ENCODE measurements at regions not wholly inside any gene's neighbourhood (a gene's known extent, or its start where the extent isn't known, plus 50 kb on each side); places are given as distances from the start of the nearest gene placed in this dataset.
A peak's percentile ranks its signal among the peaks of the same experiment; 100 is the strongest.

- Mint-ChIP-seq H3K27me3 (peaks cover 2% of the 10 kb centered on the region), H3K4me3 (no peak overlapping the region), H3K27ac (no peak overlapping the region), H3K9me3 (no peaks in the 10 kb centered on the region), H3K36me3 (no peaks in the 10 kb centered on the region), H3K4me1 (peaks cover 0 to 12% (median 1%) of the 10 kb centered on the region in 4 donors)
- Histone ChIP-seq H3K9me3 (ENCODE audit: control insufficient read depth in 2 of 2, low read length in 2 of 2) (no peaks in the 10 kb centered on the region), H3K36me3 (ENCODE audit: control insufficient read depth, insufficient read depth, low read length) (no peaks in the 10 kb centered on the region), H3K4me3 (ENCODE audit: low read depth, low read length) (no peak overlapping the region), H3K4me1 (ENCODE audit: control insufficient read depth, insufficient read depth, low read length, poor library complexity, severe bottlenecking) (peaks cover 5% of the 10 kb centered on the region), H3K27ac (ENCODE audit: insufficient read depth, low read length, poor library complexity, severe bottlenecking) (no peak overlapping the region), H3K27me3 (ENCODE audit: control insufficient read depth, insufficient read depth, low read length) (no peaks in the 10 kb centered on the region)
- no peak for ATAC-seq (ENCODE audit: low read depth in 2 of 2)
- DNase-seq, result no peak
These were observed 628.9 kb downstream of the DIAPH3 start for GRCh38 chr13:59534806-59535205.

GRCh38 chr13:59537500-59537899 lies 626.2 kb downstream of the DIAPH3 start:
- DNase-seq (no peak), ATAC-seq (ENCODE audit: low read depth in 2 of 2) (no peak)
- no peaks in the 10 kb centered on the region for H3K4me1 Mint-ChIP-seq
- H3K27ac Mint-ChIP-seq, result no peak overlapping the region
- no peak overlapping the region for H3K4me3 Mint-ChIP-seq
- Histone ChIP-seq H3K4me1 (ENCODE audit: control insufficient read depth, insufficient read depth, low read length, poor library complexity, severe bottlenecking) (no peaks in the 10 kb centered on the region), H3K9me3 (ENCODE audit: control insufficient read depth in 2 of 2, low read length in 2 of 2) (no peaks in the 10 kb centered on the region), H3K27ac (ENCODE audit: insufficient read depth, low read length, poor library complexity, severe bottlenecking) (no peak overlapping the region), H3K27me3 (ENCODE audit: control insufficient read depth, insufficient read depth, low read length) (no peaks in the 10 kb centered on the region), H3K36me3 (ENCODE audit: control insufficient read depth, insufficient read depth, low read length) (no peaks in the 10 kb centered on the region), H3K4me3 (ENCODE audit: low read depth, low read length) (no peak overlapping the region)
- no peaks in the 10 kb centered on the region for H3K36me3 Mint-ChIP-seq
- peaks cover 0 to 2% (median 0%) of the 10 kb centered on the region in 7 donors for H3K9me3 Mint-ChIP-seq
- peaks cover 5% of the 10 kb centered on the region for H3K27me3 Mint-ChIP-seq

GRCh38 chr13:59538512-59538911 lies 625.2 kb downstream of the DIAPH3 start:
- DNase-seq, result no peak
- Mint-ChIP-seq H3K27ac (no peak overlapping the region), H3K36me3 (no peaks in the 10 kb centered on the region), H3K4me1 (no peaks in the 10 kb centered on the region), H3K27me3 (peaks cover 5% of the 10 kb centered on the region), H3K4me3 (no peak overlapping the region), H3K9me3 (peaks cover 0 to 2% (median 0%) of the 10 kb centered on the region in 7 donors)
- Histone ChIP-seq H3K9me3 (ENCODE audit: control insufficient read depth in 2 of 2, low read length in 2 of 2) (no peaks in the 10 kb centered on the region), H3K27me3 (ENCODE audit: control insufficient read depth, insufficient read depth, low read length) (no peaks in the 10 kb centered on the region), H3K4me1 (ENCODE audit: control insufficient read depth, insufficient read depth, low read length, poor library complexity, severe bottlenecking) (no peaks in the 10 kb centered on the region), H3K27ac (ENCODE audit: insufficient read depth, low read length, poor library complexity, severe bottlenecking) (no peak overlapping the region), H3K36me3 (ENCODE audit: control insufficient read depth, insufficient read depth, low read length) (no peaks in the 10 kb centered on the region), H3K4me3 (ENCODE audit: low read depth, low read length) (no peak overlapping the region)
- no peak for ATAC-seq (ENCODE audit: low read depth in 2 of 2)

- Histone ChIP-seq H3K36me3 (ENCODE audit: control insufficient read depth, insufficient read depth, low read length) (no peaks in the 10 kb centered on the region), H3K27ac (ENCODE audit: insufficient read depth, low read length, poor library complexity, severe bottlenecking) (no peak overlapping the region), H3K4me3 (ENCODE audit: low read depth, low read length) (no peak overlapping the region), H3K9me3 (ENCODE audit: control insufficient read depth in 2 of 2, low read length in 2 of 2) (no peaks in the 10 kb centered on the region), H3K27me3 (ENCODE audit: control insufficient read depth, insufficient read depth, low read length) (no peaks in the 10 kb centered on the region), H3K4me1 (ENCODE audit: control insufficient read depth, insufficient read depth, low read length, poor library complexity, severe bottlenecking) (no peaks in the 10 kb centered on the region)
- Mint-ChIP-seq H3K4me3 (no peak overlapping the region), H3K9me3 (peaks cover 0 to 4% (median 0%) of the 10 kb centered on the region in 7 donors), H3K27me3 (peaks cover 5% of the 10 kb centered on the region), H3K4me1 (no peaks in the 10 kb centered on the region), H3K27ac (no peak overlapping the region), H3K36me3 (no peaks in the 10 kb centered on the region)
- no peak for ATAC-seq (ENCODE audit: low read depth in 2 of 2)
- DNase-seq, result no peak
These were observed 621.4 kb downstream of the DIAPH3 start for GRCh38 chr13:59542303-59542702.

GRCh38 chr13:59543418-59543817 lies 620.3 kb downstream of the DIAPH3 start:
- no peaks in the 10 kb centered on the region for H3K9me3 ChIP-seq (ENCODE audit: control insufficient read depth in 2 of 2, low read length in 2 of 2)
- no peak overlapping the region for H3K4me3 Mint-ChIP-seq
- H3K27me3 ChIP-seq (ENCODE audit: control insufficient read depth, insufficient read depth, low read length), result no peaks in the 10 kb centered on the region
- H3K36me3 ChIP-seq (ENCODE audit: control insufficient read depth, insufficient read depth, low read length), result no peaks in the 10 kb centered on the region
- peaks cover 5% of the 10 kb centered on the region for H3K27me3 Mint-ChIP-seq
- H3K27ac ChIP-seq (ENCODE audit: insufficient read depth, low read length, poor library complexity, severe bottlenecking), result no peak overlapping the region
- H3K27ac Mint-ChIP-seq, result no peak overlapping the region
- ATAC-seq (ENCODE audit: low read depth in 2 of 2) (no peak), DNase-seq (no peak)
- peaks cover 0 to 4% (median 0%) of the 10 kb centered on the region in 7 donors for H3K9me3 Mint-ChIP-seq
- H3K36me3 Mint-ChIP-seq, result no peaks in the 10 kb centered on the region
- no peak overlapping the region for H3K4me3 ChIP-seq (ENCODE audit: low read depth, low read length)
- H3K4me1 ChIP-seq (ENCODE audit: control insufficient read depth, insufficient read depth, low read length, poor library complexity, severe bottlenecking), result no peaks in the 10 kb centered on the region
- H3K4me1 Mint-ChIP-seq, result no peaks in the 10 kb centered on the region

GRCh38 chr13:59545007-59545406 lies 618.7 kb downstream of the DIAPH3 start:
- no peaks in the 10 kb centered on the region for H3K4me1 ChIP-seq (ENCODE audit: control insufficient read depth, insufficient read depth, low read length, poor library complexity, severe bottlenecking)
- no peak overlapping the region for H3K27ac Mint-ChIP-seq
- no peaks in the 10 kb centered on the region for H3K4me1 Mint-ChIP-seq
- H3K27me3 Mint-ChIP-seq, result peaks cover 9% of the 10 kb centered on the region
- no peaks in the 10 kb centered on the region for H3K36me3 Mint-ChIP-seq
- H3K4me3 Mint-ChIP-seq, result no peak overlapping the region
- H3K9me3 ChIP-seq (ENCODE audit: control insufficient read depth in 2 of 2, low read length in 2 of 2), result no peaks in the 10 kb centered on the region
- H3K36me3 ChIP-seq (ENCODE audit: control insufficient read depth, insufficient read depth, low read length), result no peaks in the 10 kb centered on the region
- ATAC-seq (ENCODE audit: low read depth in 2 of 2) (no peak), DNase-seq (no peak)
- no peaks in the 10 kb centered on the region for H3K27me3 ChIP-seq (ENCODE audit: control insufficient read depth, insufficient read depth, low read length)
- no peak overlapping the region for H3K4me3 ChIP-seq (ENCODE audit: low read depth, low read length)
- H3K9me3 Mint-ChIP-seq, result peaks cover 0 to 4% (median 1%) of the 10 kb centered on the region in 7 donors
- H3K27ac ChIP-seq (ENCODE audit: insufficient read depth, low read length, poor library complexity, severe bottlenecking), result no peak overlapping the region

- no peaks in the 10 kb centered on the region for H3K27me3 ChIP-seq (ENCODE audit: control insufficient read depth, insufficient read depth, low read length)
- Mint-ChIP-seq H3K27me3 (peaks cover 11% of the 10 kb centered on the region), H3K36me3 (no peaks in the 10 kb centered on the region), H3K27ac (no peak overlapping the region), H3K9me3 (peaks cover 0 to 11% (median 3%) of the 10 kb centered on the region in 7 donors), H3K4me1 (no peaks in the 10 kb centered on the region), H3K4me3 (peak overlapping the region in 1 of 4 donors; percentile 11)
- no peak for ATAC-seq (ENCODE audit: low read depth in 2 of 2)
- H3K36me3 ChIP-seq (ENCODE audit: control insufficient read depth, insufficient read depth, low read length), result no peaks in the 10 kb centered on the region
- no peak for DNase-seq
- H3K4me3 ChIP-seq (ENCODE audit: low read depth, low read length), result no peak overlapping the region
- H3K4me1 ChIP-seq (ENCODE audit: control insufficient read depth, insufficient read depth, low read length, poor library complexity, severe bottlenecking), result no peaks in the 10 kb centered on the region
- H3K27ac ChIP-seq (ENCODE audit: insufficient read depth, low read length, poor library complexity, severe bottlenecking), result no peak overlapping the region
- peaks cover 0 to 4% of the 10 kb centered on the region in 2 experiments for H3K9me3 ChIP-seq (ENCODE audit: control insufficient read depth in 2 of 2, low read length in 2 of 2)
These were observed 617.5 kb downstream of the DIAPH3 start for GRCh38 chr13:59546178-59546577.

- peaks cover 0 to 4% of the 10 kb centered on the region in 2 experiments for H3K9me3 ChIP-seq (ENCODE audit: control insufficient read depth in 2 of 2, low read length in 2 of 2)
These were observed 615.8 kb downstream of the DIAPH3 start for GRCh38 chr13:59547950-59548349.

More at GRCh38 chr13:59547950-59548349, 615.8 kb downstream of the DIAPH3 start:
- H3K4me3 Mint-ChIP-seq, result no peak overlapping the region
- no peak overlapping the region for H3K27ac ChIP-seq (ENCODE audit: insufficient read depth, low read length, poor library complexity, severe bottlenecking)
- H3K27me3 Mint-ChIP-seq, result peaks cover 11% of the 10 kb centered on the region
- H3K4me1 ChIP-seq (ENCODE audit: control insufficient read depth, insufficient read depth, low read length, poor library complexity, severe bottlenecking), result no peaks in the 10 kb centered on the region
- no peaks in the 10 kb centered on the region for H3K36me3 ChIP-seq (ENCODE audit: control insufficient read depth, insufficient read depth, low read length)
- DNase-seq (no peak), ATAC-seq (ENCODE audit: low read depth in 2 of 2) (no peak)
- H3K9me3 Mint-ChIP-seq, result peaks cover 3 to 16% (median 5%) of the 10 kb centered on the region in 7 donors
- no peak overlapping the region for H3K4me3 ChIP-seq (ENCODE audit: low read depth, low read length)
- no peaks in the 10 kb centered on the region for H3K4me1 Mint-ChIP-seq
- H3K27me3 ChIP-seq (ENCODE audit: control insufficient read depth, insufficient read depth, low read length), result no peaks in the 10 kb centered on the region
- no peaks in the 10 kb centered on the region for H3K36me3 Mint-ChIP-seq
- no peak overlapping the region for H3K27ac Mint-ChIP-seq
